A673 (cell line): ENCODE measurements at regions not wholly inside any gene's neighbourhood (a gene's known extent, or its start where the extent isn't known, plus 50 kb on each side); places are given as distances from the start of the nearest gene placed in this dataset.

Experiments used
- EZH2 ChIP-seq: fragments of 200-600 bp; sonication (generic); IDR thresholded peaks from 2 replicates; pipeline ENCODE4 v1.6.1; 2017; ENCODE audit warnings: borderline replicate concordance, low read depth, mild to moderate bottlenecking, mixed read lengths, antibody characterized with exemption, low read length; ENCODE audit not compliant: poor library complexity, severe bottlenecking
- TF ChIP-seq, protein P1 (sequence below): fragments of 300-800, 200-600 bp; sonication (generic); conservative IDR thresholded peaks from 2 replicates; pipeline ENCODE4 v1.5.1; 2017; ENCODE audit warnings: low read depth, mild to moderate bottlenecking, antibody characterized with exemption, low read length, moderate library complexity, mixed read lengths

DNA sequence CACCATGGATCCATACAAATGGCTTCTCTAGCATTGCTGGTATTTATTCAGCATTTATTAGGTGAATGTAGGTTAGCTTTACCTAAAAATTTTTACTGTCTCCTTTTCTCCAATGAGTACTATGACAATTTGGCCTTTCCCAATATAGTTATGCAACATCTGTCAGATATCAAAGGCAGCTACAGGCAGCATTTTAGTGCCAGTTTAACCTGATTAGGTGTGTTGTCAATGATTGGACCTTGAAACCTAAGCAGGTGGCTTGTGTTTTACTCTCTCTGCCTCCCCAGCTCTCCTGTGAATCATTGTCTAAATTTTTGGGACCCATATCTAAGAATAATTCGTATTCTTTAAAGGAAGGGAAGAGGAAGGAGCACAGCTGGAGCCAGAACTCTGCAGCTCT is 228.9 kb downstream of the KBTBD8 start:
- TF ChIP-seq, protein P1, sequence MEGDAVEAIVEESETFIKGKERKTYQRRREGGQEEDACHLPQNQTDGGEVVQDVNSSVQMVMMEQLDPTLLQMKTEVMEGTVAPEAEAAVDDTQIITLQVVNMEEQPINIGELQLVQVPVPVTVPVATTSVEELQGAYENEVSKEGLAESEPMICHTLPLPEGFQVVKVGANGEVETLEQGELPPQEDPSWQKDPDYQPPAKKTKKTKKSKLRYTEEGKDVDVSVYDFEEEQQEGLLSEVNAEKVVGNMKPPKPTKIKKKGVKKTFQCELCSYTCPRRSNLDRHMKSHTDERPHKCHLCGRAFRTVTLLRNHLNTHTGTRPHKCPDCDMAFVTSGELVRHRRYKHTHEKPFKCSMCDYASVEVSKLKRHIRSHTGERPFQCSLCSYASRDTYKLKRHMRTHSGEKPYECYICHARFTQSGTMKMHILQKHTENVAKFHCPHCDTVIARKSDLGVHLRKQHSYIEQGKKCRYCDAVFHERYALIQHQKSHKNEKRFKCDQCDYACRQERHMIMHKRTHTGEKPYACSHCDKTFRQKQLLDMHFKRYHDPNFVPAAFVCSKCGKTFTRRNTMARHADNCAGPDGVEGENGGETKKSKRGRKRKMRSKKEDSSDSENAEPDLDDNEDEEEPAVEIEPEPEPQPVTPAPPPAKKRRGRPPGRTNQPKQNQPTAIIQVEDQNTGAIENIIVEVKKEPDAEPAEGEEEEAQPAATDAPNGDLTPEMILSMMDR: no peak
- no peak for TF ChIP-seq EZH2
